K562 (cell line): ENCODE measurements at regions not wholly inside any gene's neighbourhood (a gene's known extent, or its start where the extent isn't known, plus 50 kb on each side); places are given as distances from the start of the nearest gene placed in this dataset.

Experiments
- CEBPG ChIP-seq, 3 experiments: fragments of 200-800 bp in 1 of 3; sonication (Bioruptor generic) in 1 of 3; sonication (generic) in 1 of 3; formaldehyde crosslinking in 1 of 3; IDR thresholded peaks in 2 of 3; conservative IDR thresholded peaks in 1 of 3; 2 replicates each; pipeline versions ENCODE4 v1.6.1 to v1.8.0; 2016 to 2022; ENCODE audit warnings: missing compliant biosample characterization in 2 of 3, missing genetic modification characterization in 2 of 3, mild to moderate bottlenecking in 1 of 3, missing genetic modification reagents in 1 of 3
- CHD1 ChIP-seq: fragments of 200-600 bp; sonication (generic); IDR thresholded peaks from one replicate; pipeline ENCODE4 v1.6.1; 2012; ENCODE audit warnings: mild to moderate bottlenecking, moderate library complexity, low read length, inconsistent platforms
- SP2 ChIP-seq: IDR thresholded peaks from 2 replicates; pipeline ENCODE4 v1.6.1; 2011; ENCODE audit warnings: mild to moderate bottlenecking, low read depth, low read length, moderate library complexity; ENCODE audit not compliant: poor library complexity, severe bottlenecking; ENCODE audit errors: extremely low read depth
- TF ChIP-seq, protein P1 (sequence below), 2 experiments: fragments of 450-650 bp; conservative IDR thresholded peaks; 2 replicates each; pipeline ENCODE4 v1.6.1; 2017; ENCODE audit warnings: mild to moderate bottlenecking in 2 of 2, moderate library complexity in 2 of 2

DNA sequence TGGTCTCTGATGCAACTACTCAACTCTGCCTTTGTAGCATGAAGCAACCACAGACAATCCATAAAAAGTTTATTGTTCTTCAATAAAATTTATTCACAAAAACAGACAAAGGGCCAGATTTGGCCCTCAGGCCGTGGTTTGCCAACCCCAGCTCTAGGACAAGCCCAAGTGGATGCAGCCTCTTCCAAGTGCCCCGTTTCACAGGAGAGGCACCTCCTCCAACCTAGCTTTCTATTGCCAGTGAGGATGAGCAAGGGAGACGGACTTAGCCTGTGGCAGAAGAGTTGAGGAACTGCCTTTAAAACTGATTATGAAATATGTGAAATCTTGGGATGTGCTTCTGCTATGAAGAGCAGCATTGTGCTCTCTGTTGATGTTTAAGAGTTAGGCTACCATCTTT, 105.4 kb downstream of the PSMG1 start:
- TF ChIP-seq CEBPG (CRISPR knock-in tag; IDR thresholded peaks at IDR 0.05) (no peak), CEBPG (tag; conservative IDR thresholded peaks at IDR 0.05 in 1 of 2, IDR thresholded peaks at IDR 0.05 in 1 of 2) (no peak), SP2 (no peak), CHD1 (no peak)
- TF ChIP-seq, protein P1, sequence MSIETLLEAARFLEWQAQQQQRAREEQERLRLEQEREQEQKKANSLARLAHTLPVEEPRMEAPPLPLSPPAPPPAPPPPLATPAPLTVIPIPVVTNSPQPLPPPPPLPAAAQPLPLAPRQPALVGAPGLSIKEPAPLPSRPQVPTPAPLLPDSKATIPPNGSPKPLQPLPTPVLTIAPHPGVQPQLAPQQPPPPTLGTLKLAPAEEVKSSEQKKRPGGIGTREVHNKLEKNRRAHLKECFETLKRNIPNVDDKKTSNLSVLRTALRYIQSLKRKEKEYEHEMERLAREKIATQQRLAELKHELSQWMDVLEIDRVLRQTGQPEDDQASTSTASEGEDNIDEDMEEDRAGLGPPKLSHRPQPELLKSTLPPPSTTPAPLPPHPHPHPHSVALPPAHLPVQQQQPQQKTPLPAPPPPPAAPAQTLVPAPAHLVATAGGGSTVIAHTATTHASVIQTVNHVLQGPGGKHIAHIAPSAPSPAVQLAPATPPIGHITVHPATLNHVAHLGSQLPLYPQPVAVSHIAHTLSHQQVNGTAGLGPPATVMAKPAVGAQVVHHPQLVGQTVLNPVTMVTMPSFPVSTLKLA (conservative IDR thresholded peaks at IDR 0.05), result no peak
